ENCODE measurements at regions not wholly inside any gene's neighbourhood (a gene's known extent, or its start where the extent isn't known, plus 50 kb on each side); places are given as distances from the start of the nearest gene placed in this dataset.

- TF ChIP-seq CTCF (IDR thresholded peaks at IDR 0.05; ENCODE audit: low read depth, low read length): no peak
- no peak for TF ChIP-seq MYC (IDR thresholded peaks at IDR 0.05; ENCODE audit: low read depth, low read length)
- no peak for TF ChIP-seq MAX (IDR thresholded peaks at IDR 0.05; ENCODE audit: low read depth, low read length)
- TF ChIP-seq POLR2A (IDR thresholded peaks at IDR 0.05; ENCODE audit: extremely low read depth, insufficient read length): no peak
- DNase-seq (ENCODE audit: low read depth): no peak
- no peak overlapping the region for H3K4me3 ChIP-seq (ENCODE audit: low read depth, low read length)
These were observed 50.9 kb upstream of the GJA5 start for GRCh38 chr1:147811273-147811672.

DNA sequence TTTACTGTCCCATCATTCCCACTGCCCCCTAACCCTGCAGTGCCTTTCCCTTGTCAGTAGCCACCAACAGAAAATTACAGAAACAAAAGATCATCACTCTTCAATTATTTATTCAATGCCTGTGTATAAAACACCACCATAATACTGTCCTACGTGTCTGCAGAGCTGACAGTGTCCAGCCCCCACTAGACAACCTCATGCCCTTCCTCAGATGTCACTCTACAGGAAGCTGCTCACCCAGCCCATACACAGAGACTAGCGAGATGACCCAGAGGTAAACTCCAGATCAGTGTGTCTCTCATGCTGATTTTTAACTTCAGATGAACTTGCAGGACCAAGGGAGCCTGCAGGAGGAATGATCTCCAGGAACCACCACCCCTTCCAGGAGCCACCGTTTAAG lies 51.3 kb upstream of the GJA5 start:
- H3K4me3 ChIP-seq (ENCODE audit: low read depth, low read length): no peak overlapping the region
- DNase-seq (ENCODE audit: low read depth): no peak
- no peak for TF ChIP-seq MAX (IDR thresholded peaks at IDR 0.05; ENCODE audit: low read depth, low read length)
- no peak for TF ChIP-seq POLR2A (IDR thresholded peaks at IDR 0.05; ENCODE audit: extremely low read depth, insufficient read length)
- no peak for TF ChIP-seq MYC (IDR thresholded peaks at IDR 0.05; ENCODE audit: low read depth, low read length)
- TF ChIP-seq CTCF (IDR thresholded peaks at IDR 0.05; ENCODE audit: low read depth, low read length): no peak

GRCh38 chr1:147812799-147813198 lies 52.4 kb upstream of the GJA5 start:
- no peak overlapping the region for H3K4me3 ChIP-seq (ENCODE audit: low read depth, low read length)
- TF ChIP-seq MAX (IDR thresholded peaks at IDR 0.05; ENCODE audit: low read depth, low read length) (no peak), POLR2A (IDR thresholded peaks at IDR 0.05; ENCODE audit: extremely low read depth, insufficient read length) (no peak), CTCF (IDR thresholded peaks at IDR 0.05; ENCODE audit: low read depth, low read length) (no peak)
- no peak for DNase-seq (ENCODE audit: low read depth)

- no peak overlapping the region for H3K4me3 ChIP-seq (ENCODE audit: low read depth, low read length)
- no peak for DNase-seq (ENCODE audit: low read depth)
- TF ChIP-seq MYC (IDR thresholded peaks at IDR 0.05; ENCODE audit: low read depth, low read length): no peak
- no peak for TF ChIP-seq CTCF (IDR thresholded peaks at IDR 0.05; ENCODE audit: low read depth, low read length)
- TF ChIP-seq POLR2A (IDR thresholded peaks at IDR 0.05; ENCODE audit: extremely low read depth, insufficient read length): no peak
- TF ChIP-seq MAX (IDR thresholded peaks at IDR 0.05; ENCODE audit: low read depth, low read length): no peak
These were observed 55.1 kb upstream of the GJA5 start for GRCh38 chr1:147815503-147815902.

DNA sequence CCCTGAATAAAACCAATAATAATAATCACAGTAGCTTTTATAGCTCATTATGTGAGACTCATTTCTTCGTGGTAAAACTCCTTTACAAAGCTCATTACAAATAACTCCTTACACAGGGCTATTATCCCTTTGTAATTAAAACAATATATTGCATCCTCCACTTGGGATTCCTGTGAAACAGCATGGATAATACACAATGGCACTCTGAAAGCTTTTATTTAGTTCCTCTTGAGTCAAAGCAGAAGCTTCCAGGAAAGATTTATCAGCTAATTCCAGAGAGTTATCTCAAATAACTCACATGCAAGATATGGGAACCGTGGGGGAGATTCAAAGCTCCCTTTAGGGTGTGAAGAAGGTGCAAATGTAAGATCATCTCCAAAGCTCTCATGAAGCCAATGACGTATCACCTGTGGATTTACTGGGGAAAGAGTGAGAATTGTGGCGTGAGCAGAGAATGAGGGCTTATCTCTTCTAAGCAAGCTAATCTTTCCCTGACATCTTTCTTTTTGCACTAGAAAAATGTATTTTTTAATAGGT lies 60.4 kb upstream of the GJA5 start:
- no peak for DNase-seq (ENCODE audit: low read depth)
- no peak overlapping the region for H3K4me3 ChIP-seq (ENCODE audit: low read depth, low read length)
- TF ChIP-seq MAX (IDR thresholded peaks at IDR 0.05; ENCODE audit: low read depth, low read length): no peak
- TF ChIP-seq CTCF (IDR thresholded peaks at IDR 0.05; ENCODE audit: low read depth, low read length): no peak
- no peak for TF ChIP-seq POLR2A (IDR thresholded peaks at IDR 0.05; ENCODE audit: extremely low read depth, insufficient read length)
- TF ChIP-seq MYC (IDR thresholded peaks at IDR 0.05; ENCODE audit: low read depth, low read length): no peak

DNA sequence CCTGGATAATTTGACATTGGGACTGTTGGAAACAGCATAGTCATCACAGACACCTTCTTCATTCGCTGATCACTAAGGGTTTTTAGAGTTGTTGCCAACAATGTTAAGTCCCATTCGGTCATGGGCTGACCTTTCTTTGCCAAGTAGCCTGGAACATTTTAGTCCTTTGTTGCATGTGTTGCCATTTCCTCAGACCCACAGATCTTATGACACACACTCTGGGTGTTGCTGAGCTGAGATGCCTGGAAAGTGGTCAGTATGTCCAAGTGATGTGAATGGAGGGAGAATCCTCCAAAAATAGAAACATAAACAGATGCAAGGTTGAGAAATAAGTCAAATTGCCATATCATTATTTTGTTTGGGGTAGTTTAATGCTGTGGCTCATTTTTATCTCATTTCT lies 61.5 kb upstream of the GJA5 start:
- DNase-seq (ENCODE audit: low read depth): no peak
- H3K4me3 ChIP-seq (ENCODE audit: low read depth, low read length): no peak overlapping the region
- TF ChIP-seq MYC (IDR thresholded peaks at IDR 0.05; ENCODE audit: low read depth, low read length): no peak
- no peak for TF ChIP-seq CTCF (IDR thresholded peaks at IDR 0.05; ENCODE audit: low read depth, low read length)
- TF ChIP-seq MAX (IDR thresholded peaks at IDR 0.05; ENCODE audit: low read depth, low read length): no peak
- TF ChIP-seq POLR2A (IDR thresholded peaks at IDR 0.05; ENCODE audit: extremely low read depth, insufficient read length): no peak

All from NB4 (cell line).